ENCODE measurements at regions not wholly inside any gene's neighbourhood (a gene's known extent, or its start where the extent isn't known, plus 50 kb on each side); places are given as distances from the start of the nearest gene placed in this dataset.

GRCh38 chr12:92552412-92553108, 150.2 kb upstream of the PLEKHG7 start:
- no peak for DNase-seq

DNA sequence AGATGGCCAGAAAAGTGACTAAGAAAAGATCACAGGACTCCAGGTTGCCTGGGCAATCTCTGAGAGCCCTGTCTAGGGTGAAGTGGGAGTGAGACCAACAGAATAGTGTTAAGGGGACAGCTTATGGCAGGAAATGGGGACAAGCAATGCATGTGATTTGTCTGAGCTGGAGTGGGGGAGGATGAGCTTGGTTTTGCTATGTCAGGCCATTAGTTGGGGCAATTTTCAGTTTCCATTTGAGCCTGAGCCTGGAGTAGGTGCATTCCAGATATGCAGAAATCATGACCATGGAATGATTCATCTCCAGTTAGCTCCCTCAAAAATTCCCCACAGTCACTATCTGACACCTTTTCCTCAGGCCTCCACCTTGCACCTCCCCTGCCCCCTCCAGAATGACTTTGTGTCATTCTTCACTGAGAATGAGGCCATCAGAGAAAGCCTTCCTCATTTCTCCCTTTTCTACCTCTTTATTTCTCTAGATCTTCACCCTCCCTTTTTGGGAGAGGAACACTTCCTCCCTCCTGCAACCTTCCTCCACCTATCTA, 150.9 kb upstream of the PLEKHG7 start:
- no peak for DNase-seq

- no peak for DNase-seq
Measured at GRCh38 chr12:92551210-92551609, 151.6 kb upstream of the PLEKHG7 start.

DNA sequence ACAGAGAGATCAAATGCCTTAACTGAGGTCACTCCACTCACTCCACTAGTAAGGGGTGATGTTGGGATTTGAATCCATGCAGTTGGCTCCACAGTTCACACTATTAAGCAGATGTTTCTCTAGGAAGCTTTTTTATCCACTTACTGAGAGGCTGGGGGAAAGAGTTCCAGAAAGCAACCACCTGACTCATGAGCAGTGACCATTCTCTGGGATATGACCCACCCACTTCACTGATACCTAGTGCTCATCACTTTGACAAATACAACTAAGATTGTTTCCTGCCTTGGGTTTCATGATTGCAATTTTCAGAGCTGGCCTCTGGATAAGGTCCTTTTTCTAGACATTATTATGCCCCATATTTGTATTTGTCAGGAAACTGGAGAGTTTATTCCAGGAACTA, 152.1 kb upstream of the PLEKHG7 start:
- DNase-seq = no peak

DNA sequence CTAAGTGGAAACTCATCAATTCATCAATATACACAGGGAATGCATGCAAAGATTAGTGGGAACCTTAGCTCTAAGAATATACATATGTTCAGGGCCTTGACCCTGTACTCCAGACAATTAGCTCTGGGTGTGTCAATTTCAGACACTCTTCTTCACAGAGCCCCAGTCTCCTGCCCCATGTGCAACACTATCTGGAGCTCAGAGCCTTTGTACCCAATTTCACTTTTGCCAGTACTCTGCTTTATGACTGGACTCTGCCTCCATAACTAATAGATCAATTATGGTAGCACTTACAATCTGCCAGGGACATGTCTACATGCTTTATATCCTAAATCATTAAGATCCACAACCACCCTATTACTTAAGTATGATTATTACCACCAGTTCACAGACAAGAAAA, 152.5 kb upstream of the PLEKHG7 start:
- no peak for DNase-seq

GRCh38 chr12:92549516-92549915, 153.3 kb upstream of the PLEKHG7 start:
- DNase-seq = no peak

GRCh38 chr12:92547906-92548305, 154.9 kb upstream of the PLEKHG7 start:
- no peak for DNase-seq

DNA sequence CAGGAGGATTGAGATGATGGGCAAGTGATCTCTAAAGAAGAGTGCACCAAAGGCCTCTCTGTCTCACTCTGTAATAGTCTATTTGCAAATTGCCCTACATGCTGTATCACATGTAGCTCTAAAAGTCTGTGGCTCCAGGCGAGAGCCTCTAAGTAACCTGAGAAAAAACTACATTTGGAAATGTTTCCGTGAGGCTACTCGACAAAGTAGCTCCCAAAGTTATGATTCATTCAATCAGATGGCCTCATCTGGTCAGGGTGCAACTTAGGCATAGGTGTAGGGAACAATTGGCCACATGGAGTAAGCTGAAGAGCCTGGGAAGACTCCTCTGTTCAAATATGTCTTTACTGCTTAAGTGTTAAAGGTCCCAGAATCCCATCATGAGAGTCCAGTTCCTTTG, 155.4 kb upstream of the PLEKHG7 start:
- DNase-seq = no peak

DNA sequence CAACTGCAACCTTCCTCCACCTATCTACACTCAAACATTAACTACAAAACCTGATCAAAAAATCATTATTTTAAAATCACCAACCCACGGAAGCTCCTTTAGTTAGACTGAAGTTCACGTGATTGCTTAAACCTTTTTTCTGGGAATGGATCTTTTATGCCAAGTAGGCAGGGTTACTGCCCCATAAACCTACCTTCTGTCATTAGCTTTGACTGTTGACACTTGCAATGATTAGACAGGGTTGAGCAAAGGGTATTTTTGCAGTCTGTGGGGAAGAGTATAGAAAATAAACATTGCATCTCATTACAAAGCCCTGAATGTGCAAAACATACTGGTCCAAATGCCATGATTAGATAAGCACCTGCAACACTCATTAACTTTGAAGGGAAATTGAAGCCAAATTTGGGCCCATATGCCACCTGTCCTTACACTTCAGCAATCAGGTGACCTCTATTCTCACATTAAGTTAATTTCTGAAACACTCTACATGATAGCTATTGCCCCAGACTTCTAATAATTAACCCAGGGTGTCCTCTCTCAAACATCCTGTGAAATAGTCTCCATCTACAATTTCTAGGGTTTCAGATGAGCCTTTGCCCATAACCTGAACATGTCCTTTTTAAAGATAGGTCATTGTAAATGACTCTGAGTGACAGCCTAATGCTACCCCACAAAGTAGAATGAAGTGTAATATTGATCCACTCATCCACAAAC, 156.0 kb upstream of the PLEKHG7 start:
- no peak for DNase-seq

GRCh38 chr12:92546259-92546634, 156.5 kb upstream of the PLEKHG7 start:
- no peak for DNase-seq

- no peak for DNase-seq
Measured at GRCh38 chr12:92544322-92544721, 158.5 kb upstream of the PLEKHG7 start.

DNA sequence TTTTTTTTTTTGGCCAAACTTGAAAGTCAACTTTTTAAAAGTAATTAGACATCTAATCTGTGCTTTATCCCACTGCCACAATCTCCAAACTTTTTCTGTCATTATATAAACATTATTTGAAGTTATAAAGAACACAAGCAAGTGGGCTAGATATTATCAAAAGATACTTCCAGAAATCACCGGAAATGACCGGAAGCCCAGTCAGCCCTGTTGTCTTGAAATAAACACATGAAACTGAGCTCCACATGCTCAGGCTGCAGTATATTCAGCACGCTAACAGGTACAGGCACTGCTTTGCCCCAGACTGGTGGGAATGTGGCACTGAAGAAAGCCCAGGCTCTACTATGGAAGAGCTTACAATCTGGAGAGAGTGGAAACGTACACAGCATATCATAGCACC, 158.9 kb upstream of the PLEKHG7 start:
- DNase-seq = no peak

DNA sequence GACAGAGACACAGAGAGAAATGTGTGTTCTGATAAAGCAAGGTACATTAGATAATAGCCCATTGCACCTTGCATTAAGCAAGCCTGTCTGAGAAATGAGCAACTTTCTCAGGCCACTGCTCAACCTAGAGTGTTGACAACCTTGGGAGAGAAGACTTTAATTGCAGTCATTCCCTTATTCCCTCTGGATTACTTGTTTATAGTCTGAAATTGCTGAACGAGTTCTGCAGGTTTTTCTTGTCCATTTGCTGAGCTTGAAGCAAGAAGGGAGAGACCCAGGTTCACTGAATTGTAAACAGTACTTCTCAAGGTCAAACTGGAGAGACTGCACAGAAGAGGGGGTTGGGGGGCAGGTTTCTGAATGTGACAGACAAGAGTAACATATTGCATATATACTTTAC, 159.4 kb upstream of the PLEKHG7 start:
- no peak for DNase-seq

DNA sequence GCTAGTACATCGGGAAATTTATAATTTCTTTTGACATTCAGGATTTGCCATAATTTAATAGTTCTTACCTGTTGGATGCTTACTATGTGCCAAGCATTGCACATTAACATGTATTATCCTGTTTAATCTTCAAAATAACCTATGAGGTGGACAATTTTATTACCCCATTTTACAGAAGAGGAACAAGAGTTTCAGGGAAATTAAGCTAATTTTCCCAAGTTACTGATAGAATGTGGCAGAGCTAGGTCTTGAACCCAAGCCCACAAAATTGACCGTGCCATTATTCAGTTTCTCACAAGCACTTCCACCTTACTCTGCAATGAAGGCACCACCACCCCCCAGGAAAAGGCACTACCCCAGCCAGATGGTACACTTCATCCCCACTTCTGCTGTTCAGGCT, 161.1 kb upstream of the PLEKHG7 start:
- DNase-seq = no peak

DNA sequence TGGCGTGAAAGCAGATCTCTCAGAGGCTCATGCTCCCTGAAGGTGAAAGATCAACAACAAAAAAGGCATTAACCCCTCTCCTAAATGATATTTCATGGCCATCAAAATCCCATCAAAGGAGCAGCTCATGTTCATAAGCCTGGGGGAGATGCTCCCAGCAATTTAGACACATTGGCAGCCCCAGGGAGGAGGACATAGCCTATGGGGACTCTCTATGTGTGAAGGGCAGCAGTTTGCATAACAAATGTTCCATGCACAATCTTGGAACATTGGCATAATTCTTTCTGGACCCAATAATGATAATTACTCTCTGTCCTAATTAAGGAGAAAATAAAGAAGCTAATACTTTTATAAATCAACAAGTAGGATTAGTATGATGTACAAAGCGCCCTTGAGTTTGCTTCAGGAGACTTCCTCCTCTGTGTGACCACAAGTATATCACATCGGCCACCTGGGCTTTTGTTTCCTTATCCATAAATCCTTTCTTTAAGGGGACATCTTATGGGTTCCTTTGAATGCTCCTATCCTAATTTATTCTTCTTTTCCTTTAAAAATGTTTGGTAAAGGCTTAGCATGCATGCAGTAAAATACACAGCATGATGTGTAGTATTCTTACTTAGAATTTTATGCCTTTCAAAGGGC, 161.9 kb upstream of the PLEKHG7 start:
- DNase-seq = no peak

- peak in 1 of 2 experiments; percentile 30 for DNase-seq
Measured at GRCh38 chr12:92539976-92540781, 162.6 kb upstream of the PLEKHG7 start.

DNA sequence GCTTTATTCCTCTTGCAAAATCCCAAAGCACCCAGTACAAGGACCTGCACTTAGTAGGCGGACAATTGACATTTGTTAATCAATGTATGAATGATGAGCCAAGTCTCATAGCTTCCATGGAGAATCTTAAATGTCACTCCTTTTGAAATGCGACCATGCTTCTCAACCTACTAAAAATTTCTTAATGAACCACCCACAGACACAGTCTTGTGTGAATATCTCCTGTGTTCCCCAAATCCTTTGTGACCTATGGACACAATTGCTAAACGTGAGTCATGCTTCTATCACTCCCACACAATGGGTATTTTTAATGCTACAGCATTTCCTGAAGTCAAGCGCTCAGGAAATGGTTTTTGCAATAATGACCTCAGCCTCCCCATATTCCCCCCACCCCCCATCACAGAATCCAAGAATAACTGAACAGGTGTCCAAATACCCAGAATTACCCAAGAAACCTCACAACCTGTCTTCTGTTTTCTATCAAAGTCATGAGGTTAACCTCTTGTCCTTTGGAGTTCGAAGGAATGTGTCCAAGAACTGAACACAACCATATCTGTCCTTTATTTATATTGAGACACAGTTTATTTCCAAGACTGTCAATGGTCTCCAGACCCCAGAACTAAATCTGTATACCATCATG, 163.6 kb upstream of the PLEKHG7 start:
- no peak for DNase-seq

DNA sequence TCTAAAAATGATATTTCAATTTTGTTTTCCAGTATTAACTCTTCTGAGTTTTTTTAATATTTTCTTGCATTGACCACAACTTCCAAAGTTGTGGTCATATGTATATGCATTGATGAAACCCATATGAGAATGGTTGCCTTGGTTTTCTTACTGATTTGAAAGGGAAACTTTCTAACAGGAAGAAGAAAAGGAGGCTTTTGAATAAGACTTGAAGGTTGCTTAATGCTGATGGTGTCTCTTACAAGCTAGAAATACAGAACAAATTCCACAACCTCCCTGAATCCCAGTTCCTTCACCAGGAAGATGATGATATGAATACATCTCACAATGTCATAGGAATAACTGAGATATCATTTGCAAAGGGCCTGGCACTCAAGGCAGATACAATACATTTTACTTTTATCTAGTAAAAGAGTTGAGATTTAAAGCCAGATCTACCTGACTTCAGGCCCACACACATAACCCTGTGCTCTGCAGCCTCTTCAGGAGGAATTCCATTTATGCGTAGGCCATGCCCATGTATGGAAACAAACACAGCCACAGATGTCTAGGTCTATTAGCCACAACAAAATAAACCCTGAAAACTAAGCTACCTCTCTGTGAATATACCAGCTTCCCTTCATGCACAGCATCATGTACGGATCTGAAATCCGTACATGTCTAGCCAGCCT, 165.4 kb upstream of the PLEKHG7 start:
- no peak for DNase-seq

GRCh38 chr12:92535961-92536360, 166.8 kb upstream of the PLEKHG7 start:
- DNase-seq = no peak

DNA sequence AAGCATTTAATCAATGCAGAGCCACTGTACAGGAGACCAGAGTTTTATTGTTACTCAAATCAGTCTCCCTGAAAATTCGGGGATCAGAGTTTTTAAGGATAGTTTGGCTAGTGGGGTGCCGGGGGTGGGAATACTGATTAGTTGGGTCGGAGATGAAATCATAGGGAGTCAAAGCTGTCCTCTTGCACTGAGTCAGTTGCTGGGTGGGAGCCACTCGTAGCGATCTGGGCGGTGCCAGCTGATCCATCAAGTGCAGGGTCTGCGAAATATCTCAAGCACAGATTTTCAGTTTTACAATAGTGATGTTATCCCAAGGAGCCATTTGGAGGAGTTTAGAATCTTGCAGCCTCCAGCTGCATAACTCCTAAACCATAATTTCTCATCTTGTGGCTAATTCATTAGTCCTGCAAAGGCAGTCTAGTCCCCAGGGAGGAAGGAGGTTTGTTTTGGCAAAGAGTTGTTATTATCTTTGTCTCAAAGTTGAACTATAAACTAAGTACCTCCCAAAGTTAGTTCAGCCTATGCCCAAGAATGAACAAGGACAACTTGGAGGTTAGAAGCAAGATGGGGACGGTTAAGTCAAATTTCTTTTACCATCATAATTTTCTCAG, 169.4 kb upstream of the PLEKHG7 start:
- no peak for DNase-seq

- no peak for DNase-seq
Measured at GRCh38 chr12:92530706-92531105, 172.1 kb upstream of the PLEKHG7 start.

- no peak for DNase-seq
Measured at GRCh38 chr12:92529944-92530343, 172.8 kb upstream of the PLEKHG7 start.

All from NCI-H524 (cell line).